ENCODE measurements at regions not wholly inside any gene's neighbourhood (a gene's known extent, or its start where the extent isn't known, plus 50 kb on each side); places are given as distances from the start of the nearest gene placed in this dataset.
A peak's percentile ranks its signal among the peaks of the same experiment; 100 is the strongest.

DNA sequence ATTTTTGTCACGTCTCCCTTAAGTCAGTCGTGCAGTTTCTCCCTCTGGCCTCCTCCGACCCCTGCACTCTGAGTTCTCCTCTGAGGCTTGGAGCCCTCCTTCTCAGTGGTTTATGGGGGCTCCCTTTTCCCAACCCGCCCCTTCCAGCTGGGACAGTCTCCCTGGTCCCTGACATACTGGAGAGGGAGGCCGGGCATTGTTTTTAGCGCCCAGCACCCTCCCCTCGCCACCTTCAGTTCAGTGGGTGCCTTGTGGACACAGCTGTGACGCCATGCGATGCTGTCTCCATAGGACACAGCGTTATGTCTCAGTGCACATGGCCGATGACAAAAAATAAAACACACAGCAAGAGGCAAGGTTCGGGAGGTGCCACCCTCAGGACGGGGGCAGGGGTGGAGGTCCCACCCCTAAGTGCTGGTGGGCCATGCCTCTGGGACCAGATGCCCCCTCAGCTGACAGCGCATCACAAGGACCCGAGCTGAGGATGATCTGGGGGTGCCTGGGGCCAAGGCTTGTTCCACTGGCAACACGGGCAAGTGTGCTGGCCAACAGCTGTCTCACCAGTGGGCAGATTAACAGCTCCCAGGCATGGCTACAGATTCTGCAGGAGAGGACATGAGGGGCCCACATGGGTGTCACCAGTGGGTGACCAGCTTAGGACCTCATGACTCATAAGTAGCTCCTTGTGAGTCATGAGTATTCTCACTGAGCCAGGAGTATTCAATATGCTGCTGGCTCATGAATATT lies 81.6 kb downstream of the PLXNA1 start:
- Histone ChIP-seq H3K27me3 (no peaks in the 10 kb centered on the region), H3K4me3 (no peak overlapping the region), H3K27ac (no peak overlapping the region), H3K36me3 (no peaks in the 10 kb centered on the region), H3K9me3 (no peaks in the 10 kb centered on the region), H3K4me1 (ENCODE audit: insufficient read depth) (no peaks in the 10 kb centered on the region)
- 81 to 90% (median 85%) methylated on average over 16 of the region's 16 CpGs for WGBS, 3 donors
- DNase-seq, result peak in 1 of 5 donors; percentile 15
- intact Hi-C loops (cut with DNase I), result no loop called here
- TF ChIP-seq EP300 (IDR thresholded peaks at IDR 0.05) (no peak), POLR2A (IDR thresholded peaks at IDR 0.05) (no peak)
- TF ChIP-seq, protein P1, sequence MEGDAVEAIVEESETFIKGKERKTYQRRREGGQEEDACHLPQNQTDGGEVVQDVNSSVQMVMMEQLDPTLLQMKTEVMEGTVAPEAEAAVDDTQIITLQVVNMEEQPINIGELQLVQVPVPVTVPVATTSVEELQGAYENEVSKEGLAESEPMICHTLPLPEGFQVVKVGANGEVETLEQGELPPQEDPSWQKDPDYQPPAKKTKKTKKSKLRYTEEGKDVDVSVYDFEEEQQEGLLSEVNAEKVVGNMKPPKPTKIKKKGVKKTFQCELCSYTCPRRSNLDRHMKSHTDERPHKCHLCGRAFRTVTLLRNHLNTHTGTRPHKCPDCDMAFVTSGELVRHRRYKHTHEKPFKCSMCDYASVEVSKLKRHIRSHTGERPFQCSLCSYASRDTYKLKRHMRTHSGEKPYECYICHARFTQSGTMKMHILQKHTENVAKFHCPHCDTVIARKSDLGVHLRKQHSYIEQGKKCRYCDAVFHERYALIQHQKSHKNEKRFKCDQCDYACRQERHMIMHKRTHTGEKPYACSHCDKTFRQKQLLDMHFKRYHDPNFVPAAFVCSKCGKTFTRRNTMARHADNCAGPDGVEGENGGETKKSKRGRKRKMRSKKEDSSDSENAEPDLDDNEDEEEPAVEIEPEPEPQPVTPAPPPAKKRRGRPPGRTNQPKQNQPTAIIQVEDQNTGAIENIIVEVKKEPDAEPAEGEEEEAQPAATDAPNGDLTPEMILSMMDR (IDR thresholded peaks at IDR 0.05), result no peak

DNA sequence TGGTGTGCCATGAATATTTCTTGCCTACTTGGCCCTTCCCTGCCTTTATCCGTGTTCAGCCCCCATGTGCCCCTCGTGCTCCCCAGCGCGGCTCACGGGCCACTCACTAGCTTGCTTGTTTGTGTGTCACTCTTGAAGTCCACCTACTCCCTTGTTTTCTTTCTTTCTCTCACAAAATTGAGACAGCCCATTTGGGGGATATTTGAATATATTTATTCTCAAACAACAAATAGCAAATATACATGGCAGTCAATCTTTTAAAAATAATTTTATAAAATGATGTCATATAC lies 82.2 kb downstream of the PLXNA1 start:
- H3K27ac ChIP-seq, result no peak overlapping the region
- no peaks in the 10 kb centered on the region for H3K36me3 ChIP-seq
- H3K4me3 ChIP-seq, result no peak overlapping the region
- 81 to 92% (median 86%) methylated on average over 5 of the region's 5 CpGs for WGBS, 3 donors
- H3K4me1 ChIP-seq (ENCODE audit: insufficient read depth), result no peaks in the 10 kb centered on the region
- intact Hi-C loops (cut with DNase I), result no loop called here
- H3K9me3 ChIP-seq, result no peaks in the 10 kb centered on the region
- TF ChIP-seq, protein P1 (IDR thresholded peaks at IDR 0.05), result no peak
- no peak for TF ChIP-seq EP300 (IDR thresholded peaks at IDR 0.05)
- no peak for TF ChIP-seq POLR2A (IDR thresholded peaks at IDR 0.05)
- DNase-seq, result no peak
- no peaks in the 10 kb centered on the region for H3K27me3 ChIP-seq

DNA sequence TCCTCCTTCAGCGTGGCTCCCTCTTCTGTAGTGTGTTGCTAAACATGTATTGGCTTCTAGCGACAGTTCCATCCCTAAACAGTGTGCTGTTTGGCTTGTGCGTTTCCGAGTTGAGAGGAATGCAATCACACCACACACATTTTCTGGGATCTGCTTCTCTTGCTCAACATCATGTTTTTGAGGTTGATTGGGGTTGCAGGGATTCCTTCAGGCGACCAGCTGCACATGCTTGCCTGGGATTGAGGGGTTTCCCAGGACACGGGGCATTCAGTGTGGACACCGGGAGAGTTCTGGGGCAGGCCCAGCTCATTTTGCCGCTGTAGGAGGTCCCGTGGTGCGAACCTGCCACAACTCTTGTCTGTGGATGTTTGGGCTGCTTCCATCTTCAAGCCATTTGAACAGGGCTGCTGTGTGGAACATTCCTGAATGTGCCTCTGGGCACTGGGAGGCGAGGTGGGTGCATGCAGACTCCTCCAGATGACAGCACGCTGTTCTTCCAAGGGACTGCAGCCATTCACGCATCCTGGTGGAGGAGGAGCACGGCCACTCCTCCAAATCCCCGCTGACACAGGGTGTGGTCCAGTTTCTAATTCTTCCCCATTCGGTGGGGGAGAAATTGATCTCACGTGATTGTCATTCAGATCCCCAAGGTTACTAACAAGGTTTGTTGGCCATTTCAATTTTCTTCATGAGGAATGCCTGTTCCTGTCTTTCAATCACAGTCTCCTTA lies 82.8 kb downstream of the PLXNA1 start:
- 71 to 77% (median 74%) methylated on average over 17 of the region's 17 CpGs for WGBS, 3 donors
- H3K27me3 ChIP-seq, result no peaks in the 10 kb centered on the region
- DNase-seq, result peak in 1 of 5 donors; percentile 9
- no peak overlapping the region for H3K27ac ChIP-seq
- H3K4me3 ChIP-seq, result no peak overlapping the region
- intact Hi-C loops (cut with DNase I), result no loop called here
- no peaks in the 10 kb centered on the region for H3K36me3 ChIP-seq
- H3K9me3 ChIP-seq, result no peaks in the 10 kb centered on the region
- TF ChIP-seq, protein P1 (IDR thresholded peaks at IDR 0.05), result no peak
- TF ChIP-seq EP300 (IDR thresholded peaks at IDR 0.05) (no peak), POLR2A (IDR thresholded peaks at IDR 0.05) (no peak)
- no peaks in the 10 kb centered on the region for H3K4me1 ChIP-seq (ENCODE audit: insufficient read depth)

DNA sequence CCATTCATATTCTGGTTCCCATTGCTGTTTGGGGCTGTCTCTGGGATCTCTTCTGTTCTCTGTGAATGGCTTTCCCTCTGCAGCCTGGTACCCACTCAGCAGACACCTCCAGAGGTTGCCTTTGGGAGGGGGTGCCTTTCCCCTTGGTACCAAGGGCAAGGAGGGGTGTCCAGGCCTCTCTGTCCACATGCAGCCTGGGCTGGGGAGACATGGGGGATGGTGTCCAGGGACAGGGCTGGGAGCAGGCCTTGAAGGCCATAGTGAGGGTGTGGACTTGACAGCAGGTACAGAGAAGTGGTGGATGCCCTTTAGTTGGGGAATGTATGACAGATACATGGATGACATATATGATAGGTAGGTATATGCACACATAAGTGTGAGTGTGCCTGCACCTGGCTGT lies 83.7 kb downstream of the PLXNA1 start:
- Histone ChIP-seq H3K27me3 (no peaks in the 10 kb centered on the region), H3K4me1 (ENCODE audit: insufficient read depth) (no peaks in the 10 kb centered on the region), H3K9me3 (no peaks in the 10 kb centered on the region), H3K4me3 (no peak overlapping the region), H3K36me3 (no peaks in the 10 kb centered on the region), H3K27ac (no peak overlapping the region)
- intact Hi-C loops (cut with DNase I), result no loop called here
- no peak for DNase-seq
- TF ChIP-seq, protein P1 (IDR thresholded peaks at IDR 0.05), result no peak
- TF ChIP-seq EP300 (IDR thresholded peaks at IDR 0.05), result no peak
- TF ChIP-seq POLR2A (IDR thresholded peaks at IDR 0.05), result no peak

All from ovary (tissue), 7 donors.